Psoas muscle (tissue), 7 donors: ENCODE measurements at regions not wholly inside any gene's neighbourhood (a gene's known extent, or its start where the extent isn't known, plus 50 kb on each side); places are given as distances from the start of the nearest gene placed in this dataset.
A peak's percentile ranks its signal among the peaks of the same experiment; 100 is the strongest.

Source experiments
- ATAC-seq, 4 donors: fragments of 200-7000 bp; cut with Tn5 transposase; one replicate each; pipeline ENCODE4 v1.9.1; 2020; ENCODE audit warnings: moderate library complexity in 3 of 4, mild to moderate bottlenecking in 2 of 4
- DNase-seq, 2 donors: peaks; one replicate each; pipeline ENCODE4 v3.0.0-alpha.2; 2020
- H3K27ac ChIP-seq: fragments of 200-600 bp; one replicate; pipeline ENCODE4 v1.8.0; 2022
- H3K27me3 ChIP-seq, 3 donors: fragments of 200-600 bp in 1 of 3; one replicate each; pipeline versions ENCODE4 v1.6.1 to v1.8.0; 2013 to 2022; ENCODE audit warnings: low read length in 2 of 3, mild to moderate bottlenecking in 2 of 3, moderate library complexity in 1 of 3; ENCODE audit not compliant: insufficient read depth in 3 of 3
- H3K36me3 ChIP-seq, 2 donors: fragments of 200-600 bp in 1 of 2; one replicate each; pipeline versions ENCODE4 v1.6.1 to v1.8.0; 2013 to 2022; ENCODE audit warnings: low read depth in 1 of 2, mild to moderate bottlenecking in 1 of 2, moderate library complexity in 1 of 2; ENCODE audit not compliant: insufficient read depth in 1 of 2
- H3K4me1 ChIP-seq: fragments of 200-600 bp; one replicate; pipeline ENCODE4 v1.8.0; 2022
- H3K4me3 ChIP-seq: fragments of 200-600 bp; one replicate; pipeline ENCODE4 v1.8.0; 2022; ENCODE audit warnings: mild to moderate bottlenecking
- H3K9me3 ChIP-seq: fragments of 200-600 bp; one replicate; pipeline ENCODE4 v1.8.0; 2022
- CTCF ChIP-seq: fragments of 200-600 bp; IDR thresholded peaks from one replicate; pipeline ENCODE4 v1.8.0; 2022; ENCODE audit warnings: antibody characterized with exemption
- WGBS, 3 donors: extraction: QIAGEN DNeasy Blood & Tissue Kit; methylation state at CpG; one replicate each; pipeline versions ENCODE4 v1.1.6 to v1.1.7; 2013; 5-methylcytosine and 5-hydroxymethylcytosine counted together
- intact Hi-C, 2 donors: fragments of 100-400 bp; cut with DNase I; formaldehyde crosslinking; loops; one replicate each; pipeline versions ENCODE4 v1.11.0 to v1.14.2; 2022
- donor health status: healthy with polysubstance abuse.
- donor health status: DM: no; HTN: no; CAD: no; lungs with moderate emphysema.
- donor health status: Bipolar disorder and iron deficiency.
- donor health status: healthy.
- donor health status: DM: yes; HTN: yes; CAD: no.
- donor health status: DM: no; HTN: no; CAD: no.
- donor health status: DM: yes; HTN: yes; CAD: no.

DNA sequence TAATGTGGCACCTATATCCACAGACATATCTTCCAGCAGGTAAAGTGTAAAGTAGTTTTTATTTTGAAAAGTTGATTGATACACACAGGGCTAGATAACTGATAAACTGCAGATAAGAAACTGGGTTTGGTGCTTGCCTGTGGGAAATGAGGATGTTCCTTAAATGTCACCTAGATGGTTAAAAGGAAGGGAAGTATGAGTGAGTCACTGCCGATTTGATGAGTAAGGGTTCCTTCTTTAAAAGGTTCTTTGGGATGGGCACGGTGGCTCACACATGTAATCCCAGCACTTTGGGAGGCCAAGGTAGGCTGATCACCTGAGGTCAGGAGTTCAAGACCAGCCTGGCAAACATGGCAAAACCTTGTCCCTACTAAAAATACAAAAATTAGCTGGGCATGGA, 73.8 kb upstream of the FRY start:
- DNase-seq (no peak), ATAC-seq (no peak)
- intact Hi-C loops: no loop called here
- WGBS, 3 donors: 91 to 100% (median 100%) methylated on average over 2 of the region's 2 CpGs
- Histone ChIP-seq H3K27ac (no peak overlapping the region), H3K4me1 (no peaks in the 10 kb centered on the region), H3K36me3 (peaks cover 0 to 2% of the 10 kb centered on the region in 2 donors), H3K27me3 (no peaks in the 10 kb centered on the region), H3K9me3 (no peaks in the 10 kb centered on the region), H3K4me3 (no peak overlapping the region)
- TF ChIP-seq CTCF: no peak

GRCh38 chr13:31962731-31963370, 68.7 kb upstream of the FRY start:
- intact Hi-C loops: no loop called here
- Histone ChIP-seq H3K4me1 (no peaks in the 10 kb centered on the region), H3K4me3 (no peak overlapping the region), H3K27me3 (no peaks in the 10 kb centered on the region), H3K27ac (no peak overlapping the region), H3K36me3 (no peaks in the 10 kb centered on the region), H3K9me3 (no peaks in the 10 kb centered on the region)
- no peak for DNase-seq
- no peak for TF ChIP-seq CTCF
- WGBS, 3 donors: 71 to 88% (median 81%) methylated on average over 3 of the region's 3 CpGs
- ATAC-seq: peak in 2 of 4 donors; percentile 65 to 80

DNA sequence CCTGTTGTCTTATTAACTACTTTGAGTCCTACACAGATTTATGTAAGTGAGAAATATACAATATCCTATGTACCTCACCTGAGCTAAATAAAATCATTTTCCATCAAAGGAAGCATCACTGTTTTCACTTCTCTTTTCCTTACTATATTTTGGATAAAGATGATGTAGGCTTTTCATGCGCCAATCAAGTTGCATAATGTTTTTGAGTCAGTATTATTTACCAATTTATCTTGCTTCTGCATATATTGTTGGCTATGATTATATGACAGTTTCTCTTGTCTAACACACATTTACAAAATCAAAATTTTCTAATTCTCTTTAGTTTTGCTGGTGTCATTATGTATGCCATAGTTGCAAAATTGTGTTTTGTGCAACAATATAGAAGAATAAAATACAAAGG, 67.9 kb upstream of the FRY start:
- no peaks in the 10 kb centered on the region for H3K4me1 ChIP-seq
- H3K36me3 ChIP-seq: no peaks in the 10 kb centered on the region
- intact Hi-C loops: no loop called here
- 90 to 99% (median 92%) methylated on average over 1 of the region's 1 CpG for WGBS, 3 donors
- no peak overlapping the region for H3K27ac ChIP-seq
- ATAC-seq (no peak), DNase-seq (no peak)
- H3K27me3 ChIP-seq: no peaks in the 10 kb centered on the region
- no peak overlapping the region for H3K4me3 ChIP-seq
- TF ChIP-seq CTCF: no peak
- H3K9me3 ChIP-seq: no peaks in the 10 kb centered on the region

DNA sequence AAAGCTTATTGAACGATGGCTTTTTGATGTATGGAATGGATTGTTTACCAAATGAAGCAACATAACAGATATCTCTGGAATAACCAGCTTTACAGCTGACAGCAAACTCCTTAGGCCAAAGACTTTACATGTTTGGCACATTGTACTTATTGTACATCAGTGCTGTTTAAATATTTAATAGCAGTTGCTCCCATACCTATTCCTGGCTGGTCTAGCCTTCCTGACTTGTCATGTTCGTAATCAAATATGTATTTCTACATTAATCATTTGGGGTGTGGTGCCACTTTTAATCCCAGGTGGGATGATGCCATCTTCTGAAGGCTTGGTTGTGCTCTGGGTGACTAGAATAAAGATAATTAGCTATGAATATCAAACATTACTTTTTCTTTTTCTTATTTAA, 67.4 kb upstream of the FRY start:
- Histone ChIP-seq H3K4me1 (no peaks in the 10 kb centered on the region), H3K36me3 (no peaks in the 10 kb centered on the region), H3K4me3 (no peak overlapping the region), H3K9me3 (no peaks in the 10 kb centered on the region), H3K27me3 (no peaks in the 10 kb centered on the region), H3K27ac (no peak overlapping the region)
- 85 to 89% (median 87%) methylated on average over 2 of the region's 2 CpGs for WGBS, 3 donors
- intact Hi-C loops: no loop called here
- ATAC-seq (no peak), DNase-seq (no peak)
- no peak for TF ChIP-seq CTCF
